Liver (tissue), 8 donors: ENCODE measurements at regions not wholly inside any gene's neighbourhood (a gene's known extent, or its start where the extent isn't known, plus 50 kb on each side); places are given as distances from the start of the nearest gene placed in this dataset.

Experiments
- DNase-seq: peaks from one replicate; pipeline ENCODE4 v3.0.0-alpha.2; 2017; ENCODE audit warnings: low spot score
- H3K27ac ChIP-seq, 2 donors: one replicate each; pipeline ENCODE4 v1.7.0; 2013; ENCODE audit warnings: inconsistent platforms in 2 of 2, low read length in 2 of 2, control low read depth in 1 of 2, low read depth in 1 of 2, mild to moderate bottlenecking in 1 of 2
- H3K27me3 ChIP-seq, 4 donors: one replicate each; pipeline versions ENCODE4 v1.6.1 to v1.7.0; 2013; ENCODE audit warnings: low read length in 3 of 4, inconsistent platforms in 1 of 4, mild to moderate bottlenecking in 1 of 4, moderate library complexity in 1 of 4; ENCODE audit not compliant: control insufficient read depth in 4 of 4, insufficient read depth in 4 of 4
- H3K36me3 ChIP-seq, 4 donors: one replicate each; pipeline versions ENCODE4 v1.6.1 to v1.7.0; 2013; ENCODE audit warnings: low read length in 3 of 4, mild to moderate bottlenecking in 3 of 4, low read depth in 1 of 4, moderate library complexity in 1 of 4; ENCODE audit not compliant: control insufficient read depth in 4 of 4, insufficient read depth in 3 of 4
- H3K4me1 ChIP-seq, 4 donors: one replicate each; pipeline versions ENCODE4 v1.6.1 to v1.7.0; 2013; ENCODE audit warnings: low read length in 3 of 4, mild to moderate bottlenecking in 3 of 4, moderate library complexity in 1 of 4; ENCODE audit not compliant: control insufficient read depth in 4 of 4, insufficient read depth in 4 of 4
- H3K4me3 ChIP-seq, 3 donors: one replicate each; pipeline versions ENCODE4 v1.6.1 to v1.7.0; 2013; ENCODE audit warnings: low read length in 3 of 3, control low read depth in 1 of 3, low read depth in 1 of 3, mild to moderate bottlenecking in 1 of 3
- H3K9ac ChIP-seq, 2 donors: one replicate each; pipeline ENCODE4 v1.7.0; 2013; ENCODE audit warnings: low read length in 2 of 2, mild to moderate bottlenecking in 2 of 2, moderate library complexity in 2 of 2, control low read depth in 1 of 2, low read depth in 1 of 2
- H3K9me3 ChIP-seq, 4 donors: one replicate each; pipeline versions ENCODE4 v1.6.1 to v1.7.0; 2013; ENCODE audit warnings: low read length in 3 of 4; ENCODE audit not compliant: control insufficient read depth in 4 of 4
- EGR1 ChIP-seq, 2 donors: IDR thresholded peaks; 2 replicates each; pipeline ENCODE4 v1.6.1; 2016 to 2018; ENCODE audit warnings: antibody characterized with exemption in 2 of 2, low read depth in 2 of 2
- FOXA1 ChIP-seq: IDR thresholded peaks from 2 replicates; pipeline ENCODE4 v1.6.1; 2016; ENCODE audit warnings: antibody characterized with exemption
- FOXA2 ChIP-seq: IDR thresholded peaks from 2 replicates; pipeline ENCODE4 v1.6.1; 2016; ENCODE audit warnings: antibody characterized with exemption
- GABPA ChIP-seq, 2 donors: IDR thresholded peaks in 1 of 2; conservative IDR thresholded peaks in 1 of 2; 2 replicates each; pipeline ENCODE4 v1.6.1; 2016; ENCODE audit warnings: antibody characterized with exemption in 2 of 2, mild to moderate bottlenecking in 1 of 2, moderate library complexity in 1 of 2
- HNF4A ChIP-seq, 2 donors: conservative IDR thresholded peaks; 2 replicates each; pipeline ENCODE4 v1.6.1; 2016; ENCODE audit warnings: antibody characterized with exemption in 2 of 2, mild to moderate bottlenecking in 2 of 2
- HNF4G ChIP-seq: IDR thresholded peaks from 2 replicates; pipeline ENCODE4 v1.6.1; 2016; ENCODE audit warnings: antibody characterized with exemption
- JUND ChIP-seq, 2 donors: IDR thresholded peaks; 2 replicates each; pipeline ENCODE4 v1.6.1; 2016; ENCODE audit warnings: antibody characterized with exemption in 2 of 2
- MAX ChIP-seq: IDR thresholded peaks from 2 replicates; pipeline ENCODE4 v1.6.1; 2016; ENCODE audit warnings: antibody characterized with exemption
- NR2F2 ChIP-seq: IDR thresholded peaks from 2 replicates; pipeline ENCODE4 v1.6.1; 2016; ENCODE audit warnings: antibody characterized with exemption
- RAD21 ChIP-seq, 2 donors: IDR thresholded peaks; 2 replicates each; pipeline ENCODE4 v1.6.1; 2016; ENCODE audit warnings: antibody characterized with exemption in 2 of 2, mild to moderate bottlenecking in 2 of 2
- REST ChIP-seq: IDR thresholded peaks from 2 replicates; pipeline ENCODE4 v1.6.1; 2016; ENCODE audit warnings: antibody characterized with exemption, mild to moderate bottlenecking
- RXRA ChIP-seq, 2 donors: IDR thresholded peaks; 2 replicates each; pipeline ENCODE4 v1.6.1; 2017 to 2018; ENCODE audit warnings: antibody characterized with exemption in 2 of 2, mild to moderate bottlenecking in 1 of 2
- SP1 ChIP-seq: IDR thresholded peaks from 2 replicates; pipeline ENCODE4 v1.6.1; 2018; ENCODE audit warnings: antibody characterized with exemption, mild to moderate bottlenecking
- TAF1 ChIP-seq: conservative IDR thresholded peaks from 2 replicates; pipeline ENCODE4 v1.6.1; 2016; ENCODE audit warnings: antibody characterized with exemption, mild to moderate bottlenecking
- YY1 ChIP-seq: IDR thresholded peaks from 2 replicates; pipeline ENCODE4 v1.6.1; 2016; ENCODE audit warnings: antibody characterized with exemption, mild to moderate bottlenecking
- ZBTB33 ChIP-seq: IDR thresholded peaks from 2 replicates; pipeline ENCODE4 v1.6.1; 2016; ENCODE audit warnings: antibody characterized with exemption
- WGBS: extraction: QIAGEN DNeasy Blood & Tissue Kit; methylation state at CpG from one replicate; pipeline ENCODE4 v1.1.7; 2013; 5-methylcytosine and 5-hydroxymethylcytosine counted together
- TF ChIP-seq, protein P1 (sequence below): IDR thresholded peaks from 2 replicates; pipeline ENCODE4 v1.6.1; 2016; ENCODE audit warnings: antibody characterized with exemption
- TF ChIP-seq, protein P2 (sequence below): fragments of 150-350 bp; IDR thresholded peaks from 2 replicates; pipeline ENCODE4 v1.5.1; 2017; ENCODE audit warnings: improper control_type of control experiment, low read depth, low read length; ENCODE audit not compliant: missing input control
- donor health status: healthy.
- donor health status: healthy.
- donor health status: healthy.
- donor health status: healthy.
- donor health status: healthy.

GRCh38 chr4:103845075-103845474 is 125.3 kb upstream of the TACR3 start (continued):
- TF ChIP-seq REST: no peak
- no peak for TF ChIP-seq TAF1
- no peak for TF ChIP-seq RXRA (IDR thresholded peaks at IDR 0.05)

GRCh38 chr4:103842637-103843239 is 123.0 kb upstream of the TACR3 start:
- Histone ChIP-seq H3K4me3 (no peak overlapping the region), H3K27ac (no peak overlapping the region), H3K27me3 (no peaks in the 10 kb centered on the region), H3K9ac (no peak overlapping the region), H3K36me3 (no peaks in the 10 kb centered on the region), H3K9me3 (no peaks in the 10 kb centered on the region), H3K4me1 (no peaks in the 10 kb centered on the region)
- DNase-seq: no peak
- TF ChIP-seq HNF4A (conservative IDR thresholded peaks at IDR 0.05) (no peak), ZBTB33 (no peak), REST (no peak), EGR1 (IDR thresholded peaks at IDR 0.05; ENCODE audit: low read depth in 2 of 2) (no peak), FOXA1 (no peak), HNF4G (no peak), YY1 (no peak), FOXA2 (no peak), TAF1 (no peak), JUND (IDR thresholded peaks at IDR 0.05) (no peak), GABPA (IDR thresholded peaks at IDR 0.05 in 1 of 2, conservative IDR thresholded peaks at IDR 0.05 in 1 of 2) (no peak), SP1 (no peak), MAX (no peak), RAD21 (IDR thresholded peaks at IDR 0.05) (no peak), NR2F2 (no peak)
- TF ChIP-seq, protein P1, sequence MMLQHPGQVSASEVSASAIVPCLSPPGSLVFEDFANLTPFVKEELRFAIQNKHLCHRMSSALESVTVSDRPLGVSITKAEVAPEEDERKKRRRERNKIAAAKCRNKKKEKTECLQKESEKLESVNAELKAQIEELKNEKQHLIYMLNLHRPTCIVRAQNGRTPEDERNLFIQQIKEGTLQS: no peak
- TF ChIP-seq, protein P2, sequence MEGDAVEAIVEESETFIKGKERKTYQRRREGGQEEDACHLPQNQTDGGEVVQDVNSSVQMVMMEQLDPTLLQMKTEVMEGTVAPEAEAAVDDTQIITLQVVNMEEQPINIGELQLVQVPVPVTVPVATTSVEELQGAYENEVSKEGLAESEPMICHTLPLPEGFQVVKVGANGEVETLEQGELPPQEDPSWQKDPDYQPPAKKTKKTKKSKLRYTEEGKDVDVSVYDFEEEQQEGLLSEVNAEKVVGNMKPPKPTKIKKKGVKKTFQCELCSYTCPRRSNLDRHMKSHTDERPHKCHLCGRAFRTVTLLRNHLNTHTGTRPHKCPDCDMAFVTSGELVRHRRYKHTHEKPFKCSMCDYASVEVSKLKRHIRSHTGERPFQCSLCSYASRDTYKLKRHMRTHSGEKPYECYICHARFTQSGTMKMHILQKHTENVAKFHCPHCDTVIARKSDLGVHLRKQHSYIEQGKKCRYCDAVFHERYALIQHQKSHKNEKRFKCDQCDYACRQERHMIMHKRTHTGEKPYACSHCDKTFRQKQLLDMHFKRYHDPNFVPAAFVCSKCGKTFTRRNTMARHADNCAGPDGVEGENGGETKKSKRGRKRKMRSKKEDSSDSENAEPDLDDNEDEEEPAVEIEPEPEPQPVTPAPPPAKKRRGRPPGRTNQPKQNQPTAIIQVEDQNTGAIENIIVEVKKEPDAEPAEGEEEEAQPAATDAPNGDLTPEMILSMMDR: no peak
- 65% methylated on average over 5 of the region's 5 CpGs for WGBS
